ENCODE measurements at regions not wholly inside any gene's neighbourhood (a gene's known extent, or its start where the extent isn't known, plus 50 kb on each side); places are given as distances from the start of the nearest gene placed in this dataset.

GRCh38 chr6:165973473-165973872, 194.2 kb downstream of the TBXT start:
- TF ChIP-seq CTCF (IDR thresholded peaks at IDR 0.05; ENCODE audit: low read length, missing control alignments): no peak
- DNase-seq (ENCODE audit: low read depth): no peak
- no peak overlapping the region for H3K4me3 ChIP-seq (replicated peaks; ENCODE audit: low read depth, low read length)

GRCh38 chr6:165972139-165972802, 195.4 kb downstream of the TBXT start:
- DNase-seq (ENCODE audit: low read depth): no peak
- H3K4me3 ChIP-seq (replicated peaks; ENCODE audit: low read depth, low read length): no peak overlapping the region
- TF ChIP-seq CTCF (IDR thresholded peaks at IDR 0.05; ENCODE audit: low read length, missing control alignments): no peak

- TF ChIP-seq CTCF (IDR thresholded peaks at IDR 0.05; ENCODE audit: low read length, missing control alignments): no peak
- DNase-seq (ENCODE audit: low read depth): no peak
- no peak overlapping the region for H3K4me3 ChIP-seq (replicated peaks; ENCODE audit: low read depth, low read length)
These were observed 196.4 kb downstream of the TBXT start for GRCh38 chr6:165971202-165971601.

GRCh38 chr6:165970001-165970400, 197.7 kb downstream of the TBXT start:
- H3K4me3 ChIP-seq (replicated peaks; ENCODE audit: low read depth, low read length): no peak overlapping the region
- no peak for TF ChIP-seq CTCF (IDR thresholded peaks at IDR 0.05; ENCODE audit: low read length, missing control alignments)
- no peak for DNase-seq (ENCODE audit: low read depth)

GRCh38 chr6:165969184-165969583, 198.5 kb downstream of the TBXT start:
- DNase-seq (ENCODE audit: low read depth): no peak
- TF ChIP-seq CTCF (IDR thresholded peaks at IDR 0.05; ENCODE audit: low read length, missing control alignments): no peak
- no peak overlapping the region for H3K4me3 ChIP-seq (replicated peaks; ENCODE audit: low read depth, low read length)

GRCh38 chr6:165968408-165968807, 199.2 kb downstream of the TBXT start:
- no peak overlapping the region for H3K4me3 ChIP-seq (replicated peaks; ENCODE audit: low read depth, low read length)
- DNase-seq (ENCODE audit: low read depth): no peak
- TF ChIP-seq CTCF (IDR thresholded peaks at IDR 0.05; ENCODE audit: low read length, missing control alignments): no peak

- DNase-seq (ENCODE audit: low read depth): no peak
- no peak for TF ChIP-seq CTCF (IDR thresholded peaks at IDR 0.05; ENCODE audit: low read length, missing control alignments)
- H3K4me3 ChIP-seq (replicated peaks; ENCODE audit: low read depth, low read length): no peak overlapping the region
These were observed 199.7 kb downstream of the TBXT start for GRCh38 chr6:165967810-165968407.
